C4-2B (cell line): ENCODE measurements at regions not wholly inside any gene's neighbourhood (a gene's known extent, or its start where the extent isn't known, plus 50 kb on each side); places are given as distances from the start of the nearest gene placed in this dataset.

Experiments used
- ZFX ChIP-seq: fragments of 450-650 bp; IDR thresholded peaks from 2 replicates; pipeline ENCODE4 v1.6.1; 2017
- TF ChIP-seq, protein P1 (sequence below): fragments of 450-650 bp; conservative IDR thresholded peaks from 2 replicates; pipeline ENCODE4 v1.5.1; 2017; ENCODE audit warnings: mild to moderate bottlenecking

DNA sequence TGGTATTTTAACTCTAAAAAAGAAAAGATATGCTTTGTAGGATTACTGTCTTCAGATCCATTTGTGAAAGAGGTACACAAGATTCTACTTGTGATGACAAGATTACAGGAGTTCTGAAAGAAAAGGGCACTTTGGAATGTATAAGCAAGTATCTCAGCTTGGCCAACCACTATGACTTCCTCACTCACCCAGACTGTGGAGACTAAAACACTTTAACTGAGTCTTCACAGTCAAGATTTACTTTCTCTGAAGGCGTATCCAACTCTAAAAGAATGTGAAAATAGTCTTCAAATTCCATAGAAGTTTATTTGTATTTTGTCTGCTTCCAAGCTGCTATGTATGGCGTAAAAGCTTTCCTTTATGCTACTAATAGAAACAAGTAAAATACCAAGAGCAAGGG is 76.1 kb upstream of the SRRM3 start:
- TF ChIP-seq, protein P1, sequence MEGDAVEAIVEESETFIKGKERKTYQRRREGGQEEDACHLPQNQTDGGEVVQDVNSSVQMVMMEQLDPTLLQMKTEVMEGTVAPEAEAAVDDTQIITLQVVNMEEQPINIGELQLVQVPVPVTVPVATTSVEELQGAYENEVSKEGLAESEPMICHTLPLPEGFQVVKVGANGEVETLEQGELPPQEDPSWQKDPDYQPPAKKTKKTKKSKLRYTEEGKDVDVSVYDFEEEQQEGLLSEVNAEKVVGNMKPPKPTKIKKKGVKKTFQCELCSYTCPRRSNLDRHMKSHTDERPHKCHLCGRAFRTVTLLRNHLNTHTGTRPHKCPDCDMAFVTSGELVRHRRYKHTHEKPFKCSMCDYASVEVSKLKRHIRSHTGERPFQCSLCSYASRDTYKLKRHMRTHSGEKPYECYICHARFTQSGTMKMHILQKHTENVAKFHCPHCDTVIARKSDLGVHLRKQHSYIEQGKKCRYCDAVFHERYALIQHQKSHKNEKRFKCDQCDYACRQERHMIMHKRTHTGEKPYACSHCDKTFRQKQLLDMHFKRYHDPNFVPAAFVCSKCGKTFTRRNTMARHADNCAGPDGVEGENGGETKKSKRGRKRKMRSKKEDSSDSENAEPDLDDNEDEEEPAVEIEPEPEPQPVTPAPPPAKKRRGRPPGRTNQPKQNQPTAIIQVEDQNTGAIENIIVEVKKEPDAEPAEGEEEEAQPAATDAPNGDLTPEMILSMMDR: no peak
- no peak for TF ChIP-seq ZFX
